GM18951 (cell line): ENCODE measurements at regions not wholly inside any gene's neighbourhood (a gene's known extent, or its start where the extent isn't known, plus 50 kb on each side); places are given as distances from the start of the nearest gene placed in this dataset.

ENCODE experiments used
- POLR2A ChIP-seq: IDR thresholded peaks from 4 replicates; pipeline ENCODE4 v1.6.1; 2011; ENCODE audit warnings: mild to moderate bottlenecking; ENCODE audit not compliant: insufficient read length, insufficient read depth; ENCODE audit errors: extremely low read depth
- in situ Hi-C: fragments of 300-500 bp; cut with MboI; formaldehyde crosslinking; loops from one replicate; pipeline ENCODE4 v1.12.0; 2022; ENCODE audit warnings: low sequenced_read_pairs, mixed read lengths, inconsistent platforms; ENCODE audit not compliant: unreplicated experiment

GRCh38 chr5:26662806-26663360, 375.5 kb downstream of the CDH9 start:
- TF ChIP-seq POLR2A = no peak
- in situ Hi-C loops = no loop called here

GRCh38 chr5:26660116-26660515, 378.3 kb downstream of the CDH9 start:
- in situ Hi-C loops = no loop called here
- no peak for TF ChIP-seq POLR2A

- no peak for TF ChIP-seq POLR2A
- in situ Hi-C loops = no loop called here
These were observed 389.4 kb downstream of the CDH9 start for GRCh38 chr5:26649000-26649399.

GRCh38 chr5:26647781-26648180, 390.6 kb downstream of the CDH9 start:
- in situ Hi-C loops = no loop called here
- no peak for TF ChIP-seq POLR2A

- in situ Hi-C loops = no loop called here
These were observed 392.7 kb downstream of the CDH9 start for GRCh38 chr5:26645659-26646058.

GRCh38 chr5:26641492-26641891, 396.9 kb downstream of the CDH9 start:
- no peak for TF ChIP-seq POLR2A
- in situ Hi-C loops = no loop called here

More at GRCh38 chr5:26645659-26646058, 392.7 kb downstream of the CDH9 start:
- no peak for TF ChIP-seq POLR2A

GRCh38 chr5:26625099-26625498, 413.3 kb downstream of the CDH9 start:
- no peak for TF ChIP-seq POLR2A
- in situ Hi-C loops = no loop called here

GRCh38 chr5:26622947-26623346, 415.4 kb downstream of the CDH9 start:
- in situ Hi-C loops = no loop called here
- no peak for TF ChIP-seq POLR2A

GRCh38 chr5:26610577-26610976, 427.8 kb downstream of the CDH9 start:
- in situ Hi-C loops = no loop called here
- TF ChIP-seq POLR2A = no peak

- no peak for TF ChIP-seq POLR2A
- in situ Hi-C loops = no loop called here
These were observed 436.8 kb downstream of the CDH9 start for GRCh38 chr5:26601563-26601962.

GRCh38 chr5:26582350-26583045, 455.9 kb downstream of the CDH9 start:
- in situ Hi-C loops = no loop called here
- no peak for TF ChIP-seq POLR2A

- no peak for TF ChIP-seq POLR2A
- in situ Hi-C loops = no loop called here
These were observed 458.7 kb downstream of the CDH9 start for GRCh38 chr5:26579712-26580111.

- in situ Hi-C loops = no loop called here
- no peak for TF ChIP-seq POLR2A
These were observed 460.4 kb downstream of the CDH9 start for GRCh38 chr5:26578002-26578401.

- TF ChIP-seq POLR2A = no peak
- in situ Hi-C loops = no loop called here
These were observed 465.9 kb downstream of the CDH9 start for GRCh38 chr5:26572480-26572879.
